H1 (cell line): ENCODE measurements at regions not wholly inside any gene's neighbourhood (a gene's known extent, or its start where the extent isn't known, plus 50 kb on each side); places are given as distances from the start of the nearest gene placed in this dataset.

Source experiments
- NANOG ChIP-seq: IDR thresholded peaks from 2 replicates; pipeline ENCODE4 v1.6.1; 2011; ENCODE audit warnings: low read length, low read depth, mild to moderate bottlenecking, inconsistent platforms; ENCODE audit not compliant: insufficient read depth, poor library complexity, severe bottlenecking

DNA sequence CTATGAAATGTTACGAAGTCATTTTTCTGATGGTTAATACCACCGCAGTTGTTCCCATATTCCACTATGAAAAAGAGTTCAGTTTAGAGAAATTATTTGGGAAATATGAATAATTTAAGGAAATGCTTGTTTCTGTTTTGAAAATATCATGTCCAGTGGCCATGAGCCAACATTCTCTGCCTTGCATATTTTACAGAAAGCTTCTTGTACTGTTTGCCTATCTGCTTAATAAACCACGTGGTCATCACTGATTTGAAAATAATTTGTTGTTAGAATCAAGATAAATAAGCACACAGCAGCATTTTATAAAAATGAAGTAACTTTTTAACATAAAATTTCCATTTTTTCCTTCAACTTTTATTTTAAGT is 381.5 kb upstream of the CDH18 start (continued):
- TF ChIP-seq NANOG, result no peak
